Activated CD8-positive, alpha-beta T cell treated with anti-CD3 and anti-CD28 coated beads for 36 hours (primary cell): ENCODE measurements at regions not wholly inside any gene's neighbourhood (a gene's known extent, or its start where the extent isn't known, plus 50 kb on each side); places are given as distances from the start of the nearest gene placed in this dataset.
"Not testable (repeated sequence)": the region's sequence is repeated elsewhere in the genome, so short reads cannot be mapped to it uniquely, and the experiment has no call there.

Experiments used
- ATAC-seq: fragments of 200-7000 bp; cut with Tn5 transposase; one replicate; pipeline ENCODE4 v1.10.0; 2021; ENCODE audit warnings: mild to moderate bottlenecking, moderate library complexity
- CTCF ChIA-PET: fragments of 350-600 bp; sonication (Branson Sonifier 250); formaldehyde crosslinking; loops from one replicate; lab custom pipeline; 2021; ENCODE audit warnings: antibody characterized with exemption; lab: Charles Lee
- POLR2A ChIA-PET: fragments of 350-600 bp; sonication (Branson Sonifier 250); formaldehyde crosslinking; loops from one replicate; lab custom pipeline; 2021; ENCODE audit warnings: antibody characterized with exemption; lab: Charles Lee
- DNase-seq: peaks from one replicate; pipeline ENCODE4 v3.0.0-alpha.2; 2020
- H3K27ac Mint-ChIP-seq: one replicate; pipeline ENCODE4 v1.8.0; 2021; ENCODE audit warnings: mild to moderate bottlenecking, mixed read lengths
- H3K27me3 Mint-ChIP-seq: one replicate; pipeline ENCODE4 v1.8.0; 2021; ENCODE audit warnings: mixed read lengths
- H3K36me3 Mint-ChIP-seq: one replicate; pipeline ENCODE4 v1.8.0; 2021; ENCODE audit warnings: low read depth, mixed read lengths
- H3K4me1 Mint-ChIP-seq: one replicate; pipeline ENCODE4 v1.8.0; 2021; ENCODE audit warnings: low read depth, mixed read lengths
- H3K4me3 Mint-ChIP-seq: one replicate; pipeline ENCODE4 v1.8.0; 2021; ENCODE audit warnings: mild to moderate bottlenecking, moderate library complexity, mixed read lengths
- H3K9me3 Mint-ChIP-seq: one replicate; pipeline ENCODE4 v1.8.0; 2021; ENCODE audit warnings: mixed read lengths
- CTCF ChIP-seq: fragments of 200-600 bp; IDR thresholded peaks from one replicate; pipeline ENCODE4 v1.8.0; 2022; ENCODE audit warnings: antibody characterized with exemption, mild to moderate bottlenecking
- intact Hi-C: fragments of 100-400 bp; cut with micrococcal nuclease; formaldehyde crosslinking; loops from one replicate; pipeline ENCODE4 v1.10.0; 2022

DNA sequence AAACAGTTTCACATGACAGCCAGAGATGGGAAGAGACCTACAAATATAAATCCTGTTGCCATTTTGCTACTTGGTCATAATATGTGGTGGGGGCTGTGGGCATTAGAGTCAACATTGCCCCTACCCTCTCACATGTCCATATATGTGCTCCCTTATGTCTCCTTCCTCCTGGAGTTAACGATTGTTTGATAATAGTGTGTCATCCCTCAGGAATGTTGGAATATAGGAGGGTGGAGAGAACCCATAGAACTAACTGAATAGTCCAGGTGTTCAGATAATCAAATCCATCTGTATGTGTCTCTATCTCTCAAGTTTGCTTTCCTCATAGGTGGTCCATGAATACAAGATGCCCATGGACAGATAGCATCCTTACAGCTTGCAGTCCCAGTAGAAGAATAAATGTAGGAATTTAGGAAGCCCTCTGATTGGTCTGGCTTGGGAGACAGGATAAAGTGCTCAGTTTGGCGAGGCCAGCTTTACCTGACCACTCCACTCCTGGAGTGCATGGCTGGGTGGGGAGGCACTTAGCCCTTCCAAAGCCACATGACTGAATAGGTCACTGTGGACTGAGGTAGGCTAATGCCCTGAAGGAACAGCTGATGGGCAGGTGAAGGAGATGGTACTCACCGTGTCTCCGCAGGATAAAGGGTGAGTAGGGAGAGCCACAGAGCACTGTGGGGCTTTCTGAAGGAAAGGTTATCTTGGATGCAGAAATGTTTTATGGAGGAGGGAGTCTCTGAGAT is 166.9 kb downstream of the CDCA7 start:
- no peak for TF ChIP-seq CTCF
- ChIA-PET POLR2A (no interaction called here), CTCF (no interaction called here)
- Mint-ChIP-seq H3K27ac (no peak overlapping the region), H3K4me3 (no peak overlapping the region), H3K9me3 (peaks cover 12% of the 10 kb centered on the region), H3K4me1 (no peaks in the 10 kb centered on the region), H3K36me3 (no peaks in the 10 kb centered on the region), H3K27me3 (peaks cover 2% of the 10 kb centered on the region)
- intact Hi-C loops: no loop called here
- no peak for DNase-seq
- no peak for ATAC-seq

GRCh38 chr2:173523497-173523896 is 168.8 kb downstream of the CDCA7 start:
- ChIA-PET CTCF (interaction anchor here (0.6 kb wide), 1 partner anchor 106 kb away, joined by 3 read pairs; no protein-coding TSS in a partner anchor), POLR2A (no interaction called here)
- no peak for TF ChIP-seq CTCF
- H3K4me1 Mint-ChIP-seq: no peaks in the 10 kb centered on the region
- DNase-seq: no peak
- no peak overlapping the region for H3K27ac Mint-ChIP-seq
- intact Hi-C loops: no loop called here
- H3K36me3 Mint-ChIP-seq: no peaks in the 10 kb centered on the region
- H3K9me3 Mint-ChIP-seq: peaks cover 3% of the 10 kb centered on the region
- H3K4me3 Mint-ChIP-seq: no peak overlapping the region
- H3K27me3 Mint-ChIP-seq: peaks cover 2% of the 10 kb centered on the region
- no peak for ATAC-seq

- Mint-ChIP-seq H3K4me3 (no peak overlapping the region), H3K27ac (no peak overlapping the region), H3K27me3 (no peaks in the 10 kb centered on the region), H3K4me1 (no peaks in the 10 kb centered on the region), H3K9me3 (no peaks in the 10 kb centered on the region), H3K36me3 (no peaks in the 10 kb centered on the region)
- DNase-seq (no peak), ATAC-seq (no peak)
- intact Hi-C loops: no loop called here
- ChIA-PET POLR2A (no interaction called here), CTCF (interaction anchor here (1.3 kb wide), 1 partner anchor 817 kb away, joined by 3 read pairs; no protein-coding TSS in a partner anchor)
- no peak for TF ChIP-seq CTCF
These were observed 169.7 kb downstream of the CDCA7 start for GRCh38 chr2:173524256-173524955.

DNA sequence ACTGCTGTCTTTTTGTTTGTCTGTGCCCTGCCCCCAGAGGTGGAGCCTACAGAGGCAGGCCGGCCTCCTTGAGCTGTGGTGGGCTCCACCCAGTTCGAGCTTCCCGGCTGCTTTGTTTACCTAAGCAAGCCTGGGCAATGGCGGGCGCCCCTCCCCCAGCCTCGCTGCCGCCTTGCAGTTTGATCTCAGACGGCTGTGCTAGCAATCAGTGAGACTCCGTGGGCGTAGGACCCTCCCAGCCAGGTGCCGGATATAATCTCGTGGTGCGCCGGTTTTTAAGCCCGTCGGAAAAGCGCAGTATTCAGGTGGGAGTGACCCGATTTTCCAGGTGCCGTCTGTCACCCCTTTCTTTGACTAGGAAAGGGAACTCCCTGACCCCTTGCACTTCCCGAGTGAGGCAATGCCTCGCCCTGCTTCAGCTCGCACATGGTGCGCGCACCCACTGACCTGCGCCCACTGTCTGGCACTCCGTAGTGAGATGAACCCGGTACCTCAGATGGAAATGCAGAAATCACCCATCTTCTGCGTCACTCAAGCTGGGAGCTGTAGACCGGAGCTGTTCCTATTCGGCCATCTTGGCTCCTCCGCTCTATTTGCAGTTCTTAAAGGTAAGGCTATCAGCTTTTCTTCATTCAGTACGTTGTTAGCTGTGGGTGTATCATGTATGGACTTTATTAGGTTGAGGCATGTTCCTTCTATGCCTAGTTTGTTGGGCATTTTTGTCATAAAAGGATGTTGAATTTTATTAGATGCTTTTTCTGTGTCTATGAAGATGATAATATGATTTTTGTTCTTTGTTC is 178.3 kb downstream of the CDCA7 start:
- H3K4me3 Mint-ChIP-seq, intact Hi-C loops, H3K27ac Mint-ChIP-seq: not testable (repeated sequence)

GRCh38 chr2:173537694-173538093 is 183.0 kb downstream of the CDCA7 start:
- intact Hi-C loops: no loop called here
- H3K27me3 Mint-ChIP-seq: peaks cover 35% of the 10 kb centered on the region
- no peak overlapping the region for H3K4me3 Mint-ChIP-seq
- H3K9me3 Mint-ChIP-seq: no peaks in the 10 kb centered on the region
- ChIA-PET CTCF (no interaction called here), POLR2A (no interaction called here)
- H3K4me1 Mint-ChIP-seq: no peaks in the 10 kb centered on the region
- H3K27ac Mint-ChIP-seq: no peak overlapping the region
- no peak for DNase-seq
- H3K36me3 Mint-ChIP-seq: no peaks in the 10 kb centered on the region
- TF ChIP-seq CTCF: no peak
- ATAC-seq: no peak

More for the DNA sequence above, 178.3 kb downstream of the CDCA7 start:
- ATAC-seq, H3K9me3 Mint-ChIP-seq, DNase-seq, POLR2A ChIA-PET, H3K36me3 Mint-ChIP-seq, H3K4me1 Mint-ChIP-seq, CTCF ChIA-PET: not testable (repeated sequence)
- peaks cover 28% of the 10 kb centered on the region for H3K27me3 Mint-ChIP-seq
